ENCODE measurements at regions not wholly inside any gene's neighbourhood (a gene's known extent, or its start where the extent isn't known, plus 50 kb on each side); places are given as distances from the start of the nearest gene placed in this dataset.

DNA sequence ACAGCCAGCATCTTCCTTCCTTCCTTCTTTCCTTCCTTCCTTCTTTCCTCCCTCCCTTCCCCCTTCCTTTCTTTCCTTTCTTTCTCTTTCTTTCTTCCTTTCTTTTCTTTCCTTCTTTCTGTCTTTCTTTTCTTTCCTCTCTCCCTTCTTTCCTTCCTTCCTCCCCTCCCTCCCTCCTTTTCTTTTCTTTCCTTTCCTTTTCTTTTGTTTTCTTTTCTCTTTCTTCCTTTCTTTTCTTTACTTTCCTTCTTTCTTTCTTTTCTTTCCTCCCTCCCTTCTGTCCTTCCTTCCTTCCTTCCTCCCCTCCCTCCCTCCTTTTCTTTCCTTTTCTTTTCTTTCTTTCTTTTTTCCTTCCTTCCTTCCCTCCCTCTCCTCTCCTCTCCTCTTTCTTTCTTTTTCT lies 296.0 kb upstream of the LRRTM4 start:
- ATAC-seq (ENCODE audit: insufficient number of reproducible peaks, low FRiP score, low read depth) = no peak
- TF ChIP-seq, protein P1, sequence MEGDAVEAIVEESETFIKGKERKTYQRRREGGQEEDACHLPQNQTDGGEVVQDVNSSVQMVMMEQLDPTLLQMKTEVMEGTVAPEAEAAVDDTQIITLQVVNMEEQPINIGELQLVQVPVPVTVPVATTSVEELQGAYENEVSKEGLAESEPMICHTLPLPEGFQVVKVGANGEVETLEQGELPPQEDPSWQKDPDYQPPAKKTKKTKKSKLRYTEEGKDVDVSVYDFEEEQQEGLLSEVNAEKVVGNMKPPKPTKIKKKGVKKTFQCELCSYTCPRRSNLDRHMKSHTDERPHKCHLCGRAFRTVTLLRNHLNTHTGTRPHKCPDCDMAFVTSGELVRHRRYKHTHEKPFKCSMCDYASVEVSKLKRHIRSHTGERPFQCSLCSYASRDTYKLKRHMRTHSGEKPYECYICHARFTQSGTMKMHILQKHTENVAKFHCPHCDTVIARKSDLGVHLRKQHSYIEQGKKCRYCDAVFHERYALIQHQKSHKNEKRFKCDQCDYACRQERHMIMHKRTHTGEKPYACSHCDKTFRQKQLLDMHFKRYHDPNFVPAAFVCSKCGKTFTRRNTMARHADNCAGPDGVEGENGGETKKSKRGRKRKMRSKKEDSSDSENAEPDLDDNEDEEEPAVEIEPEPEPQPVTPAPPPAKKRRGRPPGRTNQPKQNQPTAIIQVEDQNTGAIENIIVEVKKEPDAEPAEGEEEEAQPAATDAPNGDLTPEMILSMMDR (IDR thresholded peaks at IDR 0.05) = no peak
- DNase-seq (ENCODE audit: low spot score) = no peak

DNA sequence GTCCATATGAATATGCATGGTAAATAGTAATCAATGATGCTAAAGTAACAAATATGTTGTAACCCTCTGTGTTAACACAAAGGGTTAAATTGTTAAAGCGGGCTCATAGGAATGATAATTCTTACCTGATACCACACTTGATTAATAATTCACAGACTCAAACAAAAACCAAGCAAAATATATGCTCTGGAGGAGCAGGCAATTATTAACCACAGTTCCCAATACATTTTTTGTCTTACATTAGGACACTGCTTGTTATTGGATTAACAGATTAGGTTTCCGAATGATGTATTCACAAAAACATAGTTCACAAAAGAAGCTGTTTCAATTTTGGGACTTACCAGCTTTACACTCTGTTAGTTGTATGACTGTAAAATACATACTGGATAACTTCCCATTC lies 300.9 kb upstream of the LRRTM4 start:
- no peaks in the 10 kb centered on the region for H3K9me3 ChIP-seq
- H3K4me3 ChIP-seq = no peak overlapping the region
- no peaks in the 10 kb centered on the region for H3K27me3 ChIP-seq (replicated peaks; ENCODE audit: insufficient read depth)
- no peak overlapping the region for H3K27ac ChIP-seq
- ATAC-seq (ENCODE audit: insufficient number of reproducible peaks, low FRiP score, low read depth) (no peak), DNase-seq (ENCODE audit: low spot score) (no peak)
- no peaks in the 10 kb centered on the region for H3K36me3 ChIP-seq
- H3K4me1 ChIP-seq (ENCODE audit: control insufficient read depth in 1 of 2, low read depth in 2 of 2) = no peaks in the 10 kb centered on the region
- TF ChIP-seq, protein P1 (IDR thresholded peaks at IDR 0.05) = no peak

More for the DNA sequence above, 296.0 kb upstream of the LRRTM4 start:
- Histone ChIP-seq H3K4me3 (no peak overlapping the region), H3K9me3 (no peaks in the 10 kb centered on the region), H3K4me1 (ENCODE audit: control insufficient read depth in 1 of 2, low read depth in 2 of 2) (no peaks in the 10 kb centered on the region), H3K27ac (no peak overlapping the region), H3K27me3 (replicated peaks; ENCODE audit: insufficient read depth) (no peaks in the 10 kb centered on the region), H3K36me3 (no peaks in the 10 kb centered on the region)

DNA sequence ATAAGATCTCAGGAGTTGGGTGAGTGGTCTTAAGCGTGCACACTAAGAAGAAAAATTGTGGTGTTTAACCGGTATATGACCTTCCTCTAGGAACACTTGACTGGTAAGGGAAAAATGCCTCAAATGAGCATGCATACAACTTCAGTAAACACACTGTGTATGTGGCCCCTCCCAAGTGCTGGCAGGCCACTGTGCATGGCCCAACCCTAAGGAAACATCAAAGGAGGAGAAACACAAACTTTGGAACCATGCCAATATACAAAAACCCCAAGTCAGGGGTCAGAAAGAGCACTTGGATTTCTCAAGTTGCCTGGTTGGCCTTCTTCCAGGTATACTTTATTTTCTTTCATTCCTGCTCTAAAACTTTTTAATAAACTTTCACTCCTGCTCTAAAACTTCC lies 308.9 kb upstream of the LRRTM4 start:
- no peak overlapping the region for H3K4me3 ChIP-seq
- H3K27me3 ChIP-seq (replicated peaks; ENCODE audit: insufficient read depth) = no peaks in the 10 kb centered on the region
- no peak for ATAC-seq (ENCODE audit: insufficient number of reproducible peaks, low FRiP score, low read depth)
- H3K27ac ChIP-seq = no peak overlapping the region
- H3K4me1 ChIP-seq (ENCODE audit: control insufficient read depth in 1 of 2, low read depth in 2 of 2) = no peaks in the 10 kb centered on the region
- H3K9me3 ChIP-seq = no peaks in the 10 kb centered on the region
- TF ChIP-seq, protein P1 (IDR thresholded peaks at IDR 0.05) = no peak
- no peak for DNase-seq (ENCODE audit: low spot score)
- no peaks in the 10 kb centered on the region for H3K36me3 ChIP-seq

DNA sequence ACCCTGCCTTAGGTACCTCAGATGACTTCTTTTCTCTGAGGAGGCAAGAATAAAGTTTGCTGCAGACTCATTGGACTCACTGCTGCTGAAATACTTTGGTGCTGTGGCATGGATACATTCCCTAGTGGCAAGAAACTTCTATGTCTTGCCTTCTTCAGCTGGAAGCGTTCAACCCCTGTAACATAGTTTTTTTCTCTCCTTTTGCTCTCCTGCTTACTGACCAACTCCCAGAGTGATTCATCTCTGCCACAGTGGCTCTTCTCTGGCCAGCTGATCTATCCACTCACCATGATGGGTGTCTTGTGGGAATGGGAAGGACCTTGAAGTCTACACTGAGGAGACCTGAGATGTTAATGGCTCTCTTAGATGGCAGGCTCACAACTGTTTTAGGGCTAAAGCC lies 309.3 kb upstream of the LRRTM4 start:
- Histone ChIP-seq H3K27ac (no peak overlapping the region), H3K4me3 (no peak overlapping the region), H3K9me3 (no peaks in the 10 kb centered on the region), H3K27me3 (replicated peaks; ENCODE audit: insufficient read depth) (no peaks in the 10 kb centered on the region), H3K36me3 (no peaks in the 10 kb centered on the region), H3K4me1 (ENCODE audit: control insufficient read depth in 1 of 2, low read depth in 2 of 2) (no peaks in the 10 kb centered on the region)
- TF ChIP-seq, protein P1 (IDR thresholded peaks at IDR 0.05) = no peak
- no peak for DNase-seq (ENCODE audit: low spot score)
- no peak for ATAC-seq (ENCODE audit: insufficient number of reproducible peaks, low FRiP score, low read depth)

DNA sequence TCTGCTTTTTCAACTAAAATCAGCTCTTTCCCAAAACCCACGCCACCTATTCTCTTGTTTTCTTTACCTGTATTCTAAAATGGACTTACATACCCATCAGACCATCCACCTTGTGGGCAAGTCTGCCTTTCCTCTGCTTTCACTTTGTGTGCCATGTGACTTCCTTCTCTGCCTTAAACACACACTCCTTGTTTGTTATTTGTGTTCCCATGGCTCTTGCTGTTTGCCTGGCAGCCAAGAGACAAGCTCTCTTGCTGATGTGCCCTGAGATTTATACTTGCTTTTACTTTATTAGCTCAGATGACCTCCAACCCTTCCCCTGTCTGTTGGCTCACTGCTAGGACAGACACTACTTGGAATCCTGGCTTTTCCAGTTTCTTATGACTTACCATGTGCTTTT lies 309.7 kb upstream of the LRRTM4 start:
- Histone ChIP-seq H3K4me1 (ENCODE audit: control insufficient read depth in 1 of 2, low read depth in 2 of 2) (no peaks in the 10 kb centered on the region), H3K27me3 (replicated peaks; ENCODE audit: insufficient read depth) (no peaks in the 10 kb centered on the region), H3K36me3 (no peaks in the 10 kb centered on the region), H3K27ac (no peak overlapping the region), H3K9me3 (no peaks in the 10 kb centered on the region), H3K4me3 (no peak overlapping the region)
- ATAC-seq (ENCODE audit: insufficient number of reproducible peaks, low FRiP score, low read depth) (no peak), DNase-seq (ENCODE audit: low spot score) (no peak)
- TF ChIP-seq, protein P1 (IDR thresholded peaks at IDR 0.05) = no peak
